K562 (cell line): ENCODE measurements at regions not wholly inside any gene's neighbourhood (a gene's known extent, or its start where the extent isn't known, plus 50 kb on each side); places are given as distances from the start of the nearest gene placed in this dataset.

Source experiments
- ATAC-seq: fragments of 200-7000 bp; cut with Tn5 transposase; 3 replicates; pipeline ENCODE4 v1.9.1; 2020; ENCODE audit warnings: moderate library complexity
- BruUV-seq: library from RNA; stranded (reverse); fragments of 400-500 nt; replicated peaks from 2 replicates; lab custom pipeline; 2021; lab: Mats Ljungman, UMichigan
- CTCF ChIA-PET: fragments of 300-600 bp; formaldehyde crosslinking; extraction: SDS; loops from one replicate; lab custom pipeline; 2021; ENCODE audit warnings: low intra/inter-chr PET ratio; lab: Yijun Ruan, JAX
- POLR2A ChIA-PET: fragments of 300-600, 350-650 bp; sonication (Branson Sonifier 250); formaldehyde crosslinking; extraction: SDS; loops from one replicate; lab custom pipeline; 2021; ENCODE audit warnings: antibody characterized with exemption, inconsistent platforms; lab: Yijun Ruan, JAX
- DNase-seq, 4 experiments: peaks; one replicate each; pipeline versions ENCODE4 v3.0.0 to v3.0.0-alpha.2; 2011 to 2018; ENCODE audit warnings: low spot score in 3 of 4, mixed read lengths in 3 of 4; ENCODE audit errors: extremely low read depth in 1 of 4
- FAIRE-seq: peaks from 2 replicates; lab custom pipeline; 2011; peaks lifted over from hg19 to GRCh38; lab: Jason Lieb, UNC
- H2AFZ ChIP-seq: 2 replicates; pipeline ENCODE4 v1.6.0; 2011; ENCODE audit warnings: low read depth, low read length, control low read depth, inconsistent platforms
- H3K27ac ChIP-seq: fragments of 200-600 bp; 3 replicates; pipeline ENCODE4 v1.8.0; 2011; ENCODE audit warnings: low read depth, mild to moderate bottlenecking, control low read depth, inconsistent platforms, low read length, moderate library complexity, mixed read lengths; ENCODE audit errors: extremely low read depth
- H3K27me3 ChIP-seq, 2 experiments: fragments of 300-600 bp in 1 of 2; 2 replicates in 1 of 2; 3 replicates in 1 of 2; pipeline versions ENCODE4 v1.6.0 to v1.8.0; 2011; ENCODE audit warnings: inconsistent platforms in 2 of 2, low read length in 2 of 2, mild to moderate bottlenecking in 1 of 2, mixed read lengths in 1 of 2, moderate library complexity in 1 of 2; ENCODE audit not compliant: control insufficient read depth in 2 of 2, insufficient read depth in 2 of 2
- H3K36me3 ChIP-seq: fragments of 300-600 bp; 3 replicates; pipeline ENCODE4 v1.8.0; 2011; ENCODE audit warnings: mild to moderate bottlenecking, low read length, inconsistent platforms; ENCODE audit not compliant: control insufficient read depth, insufficient read depth
- H3K4me1 ChIP-seq, 2 experiments: fragments of 200-600 bp in 1 of 2; replicated peaks in 1 of 2; 2 replicates in 1 of 2; 3 replicates in 1 of 2; pipeline versions ENCODE4 v1.5.1 to v1.8.0; 2011; ENCODE audit warnings: inconsistent platforms in 2 of 2, low read length in 2 of 2, mild to moderate bottlenecking in 1 of 2, mixed read lengths in 1 of 2, moderate library complexity in 1 of 2; ENCODE audit not compliant: control insufficient read depth in 2 of 2, insufficient read depth in 2 of 2
- H3K4me2 ChIP-seq: 2 replicates; pipeline ENCODE4 v1.6.1; 2011; ENCODE audit warnings: low read length, control low read depth, inconsistent platforms, mixed read lengths; ENCODE audit not compliant: insufficient read depth
- H3K4me3 ChIP-seq: fragments of 200-600 bp; sonication (generic), shearing (Covaris generic); 2 replicates; pipeline ENCODE4 v1.5.1; 2016; ENCODE audit warnings: control low read depth, inconsistent platforms
- H3K79me2 ChIP-seq: fragments of 200-600 bp; 3 replicates; pipeline ENCODE4 v1.8.0; 2011; ENCODE audit warnings: low read length, inconsistent platforms; ENCODE audit not compliant: control insufficient read depth, insufficient read depth
- H3K9ac ChIP-seq, 2 experiments: 2 replicates each; pipeline versions ENCODE4 v1.6.0 to v1.6.1; 2011; ENCODE audit warnings: low read depth in 2 of 2, low read length in 2 of 2, control low read depth in 1 of 2, inconsistent platforms in 1 of 2, mild to moderate bottlenecking in 1 of 2, mixed read lengths in 1 of 2; ENCODE audit not compliant: insufficient read depth in 1 of 2
- H3K9me1 ChIP-seq: one replicate; pipeline ENCODE4 v1.6.0; 2011; ENCODE audit warnings: inconsistent platforms, mild to moderate bottlenecking, low read length, moderate library complexity; ENCODE audit not compliant: control insufficient read depth, insufficient read depth
- H3K9me3 ChIP-seq: replicated peaks from 2 replicates; pipeline ENCODE4 v1.5.1; 2011; ENCODE audit warnings: low read depth, low read length, inconsistent platforms; ENCODE audit not compliant: control insufficient read depth, insufficient read depth
- H4K20me1 ChIP-seq: replicated peaks from 2 replicates; pipeline ENCODE4 v1.6.1; 2011; ENCODE audit warnings: low read length, inconsistent platforms, mixed read lengths; ENCODE audit not compliant: control insufficient read depth, insufficient read depth
- AFF1 ChIP-seq, 2 experiments: fragments of 450-650 bp; IDR thresholded peaks; 2 replicates each; pipeline ENCODE4 v1.6.1; 2018; ENCODE audit warnings: mild to moderate bottlenecking in 2 of 2, low read depth in 1 of 2; ENCODE audit not compliant: partially characterized antibody in 2 of 2
- CCAR2 ChIP-seq: fragments of 200-400 bp; formaldehyde crosslinking; IDR thresholded peaks from 2 replicates; pipeline ENCODE4 v1.6.1; 2017; ENCODE audit warnings: mild to moderate bottlenecking, low read depth, low read length
- COPS2 ChIP-seq: fragments of 450-650 bp; conservative IDR thresholded peaks from 2 replicates; pipeline ENCODE4 v1.6.1; 2016; ENCODE audit warnings: mild to moderate bottlenecking, moderate library complexity
- CTBP1 ChIP-seq: fragments of 450-650 bp; IDR thresholded peaks from 2 replicates; pipeline ENCODE4 v1.6.1; 2016; ENCODE audit warnings: borderline replicate concordance
- GTF2E2 ChIP-seq: fragments of 200-800 bp; sonication (Bioruptor generic); IDR thresholded peaks from 2 replicates; pipeline ENCODE4 v1.6.1; 2016; ENCODE audit warnings: missing genetic modification characterization, missing compliant biosample characterization
- LARP7 ChIP-seq: fragments of 450-650 bp; IDR thresholded peaks from 2 replicates; pipeline ENCODE4 v1.6.1; 2016
- NONO ChIP-seq, 2 experiments: fragments of 200-400 bp in 1 of 2; fragments of 450-650 bp in 1 of 2; formaldehyde crosslinking in 1 of 2; IDR thresholded peaks; 2 replicates each; pipeline ENCODE4 v1.6.1; 2017; ENCODE audit warnings: low read depth in 2 of 2, mild to moderate bottlenecking in 2 of 2, moderate library complexity in 2 of 2, low read length in 1 of 2
- PHF8 ChIP-seq: fragments of 200-600 bp; sonication (generic); IDR thresholded peaks from 2 replicates; pipeline ENCODE4 v1.6.1; 2012; ENCODE audit warnings: mixed run types, mild to moderate bottlenecking, inconsistent platforms, low read length, moderate library complexity, borderline replicate concordance
- SIN3B ChIP-seq: fragments of 450-650 bp; IDR thresholded peaks from 2 replicates; pipeline ENCODE4 v1.6.1; 2017; ENCODE audit warnings: low read depth, mild to moderate bottlenecking, moderate library complexity
- SP1 ChIP-seq: sonication (generic); formaldehyde crosslinking; IDR thresholded peaks from 2 replicates; pipeline ENCODE4 v1.8.1; 2022; ENCODE audit warnings: mild to moderate bottlenecking, missing genetic modification reagents
- ZBED1 ChIP-seq: IDR thresholded peaks from 2 replicates; pipeline ENCODE4 v1.6.1; 2014
- ZNF232 ChIP-seq: sonication (generic); formaldehyde crosslinking; IDR thresholded peaks from 2 replicates; pipeline ENCODE4 v1.8.0; 2022; ENCODE audit warnings: mild to moderate bottlenecking, missing genetic modification reagents
- ZNF274 ChIP-seq: IDR thresholded peaks from 2 replicates; pipeline ENCODE4 v1.6.1; 2011; ENCODE audit warnings: low read depth, mild to moderate bottlenecking, low read length, moderate library complexity, borderline replicate concordance
- ZNF444 ChIP-seq: fragments of 250-450 bp; sonication (Bioruptor Pico); IDR thresholded peaks from 2 replicates; pipeline ENCODE4 v1.4.0; 2020; ENCODE audit warnings: mild to moderate bottlenecking, moderate library complexity
- ZNF766 ChIP-seq: fragments of 200-800 bp; sonication (Bioruptor generic); conservative IDR thresholded peaks from 2 replicates; pipeline ENCODE4 v1.6.1; 2016; ENCODE audit warnings: missing genetic modification characterization, missing compliant biosample characterization
- WGBS: fragments of 100-300 bp; shearing (Covaris generic); methylation state at CpG from one replicate; pipeline ENCODE4 v1.1.6; 2016; ENCODE audit warnings: low coverage, mixed read lengths; ENCODE audit not compliant: insufficient coverage; ENCODE audit errors: missing lambda C conversion rate; 5-methylcytosine and 5-hydroxymethylcytosine counted together
- in situ Hi-C: fragments of 300-500 bp; cut with MboI; formaldehyde crosslinking; loops from 4 replicates; pipeline ENCODE4 v1.15.0; 2018; ENCODE audit warnings: inconsistent platforms, mixed read lengths
- intact Hi-C: fragments of 100-400 bp; cut with micrococcal nuclease; formaldehyde crosslinking; loops from 2 replicates; pipeline ENCODE4 v1.14.2; 2022
- TF ChIP-seq, protein P1 (sequence below): fragments of 250-450 bp; sonication (Bioruptor Pico); IDR thresholded peaks from 2 replicates; pipeline ENCODE4 v1.5.0; 2021; ENCODE audit warnings: mild to moderate bottlenecking, moderate library complexity

DNA sequence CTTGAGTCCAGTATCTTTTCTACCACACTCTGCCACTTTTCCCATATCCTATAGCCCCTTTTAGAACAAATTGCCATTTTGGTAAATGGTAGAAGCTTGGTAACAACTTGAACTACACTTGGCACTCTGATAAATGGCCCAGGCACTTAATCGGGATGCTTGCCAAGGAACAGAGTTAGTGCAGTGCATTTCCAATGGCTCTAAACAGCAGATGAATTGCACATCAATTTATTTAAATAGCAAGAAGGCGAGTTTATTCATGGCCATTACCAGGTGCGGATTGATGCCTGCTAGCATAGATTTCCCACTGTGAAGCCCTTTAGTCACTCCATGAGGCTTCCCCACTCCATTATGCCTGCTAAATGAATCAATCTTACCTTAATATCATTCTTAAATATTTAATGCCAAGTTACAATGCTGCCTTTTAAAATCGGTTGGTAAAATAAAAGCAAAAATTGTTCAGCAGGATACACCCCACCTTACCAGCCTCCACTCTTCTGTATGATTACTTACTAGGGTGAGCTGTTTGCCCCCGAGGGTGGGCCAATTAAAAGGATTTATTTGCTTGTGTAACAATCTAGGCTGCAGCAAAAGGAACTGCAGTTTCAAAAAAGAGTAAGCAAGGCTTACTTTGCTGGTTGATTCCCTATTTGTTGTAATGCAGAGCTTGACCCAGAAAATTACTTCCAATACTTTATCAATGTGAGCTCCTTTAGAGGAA, 136.0 kb upstream of the ARHGAP42 start:
- no peaks in the 10 kb centered on the region for H3K27me3 ChIP-seq
- DNase-seq (no peak), FAIRE-seq (no peak), ATAC-seq (no peak)
- no peaks in the 10 kb centered on the region for H3K36me3 ChIP-seq
- no peak overlapping the region for H3K9ac ChIP-seq
- no peak overlapping the region for H3K4me3 ChIP-seq
- no peak overlapping the region for H3K27ac ChIP-seq
- in situ Hi-C loops = no loop called here
- no TSS peak for BruUV-seq
- H3K4me1 ChIP-seq = no peaks in the 10 kb centered on the region
- no peaks in the 10 kb centered on the region for H3K9me3 ChIP-seq
- no peak overlapping the region for H2AFZ ChIP-seq
- intact Hi-C loops = no loop called here
- H3K9me1 ChIP-seq = no peaks in the 10 kb centered on the region
- no peaks in the 10 kb centered on the region for H3K79me2 ChIP-seq
- no peak overlapping the region for H3K4me2 ChIP-seq
- no peaks in the 10 kb centered on the region for H4K20me1 ChIP-seq
- ChIA-PET POLR2A (no interaction called here), CTCF (no interaction called here)
- TF ChIP-seq CTBP1 (no peak), ZNF232 (CRISPR knock-in tag) (no peak), AFF1 (IDR thresholded peaks at IDR 0.05; ENCODE audit: low read depth in 1 of 2, partially characterized antibody in 2 of 2) (no peak), PHF8 (no peak), CCAR2 (no peak), GTF2E2 (tag) (no peak), ZNF274 (no peak), SP1 (CRISPR knock-in tag) (no peak), NONO (IDR thresholded peaks at IDR 0.05; ENCODE audit: low read depth in 2 of 2, low read length in 1 of 2) (no peak), ZBED1 (no peak), LARP7 (no peak), SIN3B (no peak), ZNF766 (no peak), COPS2 (no peak), ZNF444 (CRISPR knock-in tag) (no peak)
- TF ChIP-seq, protein P1, sequence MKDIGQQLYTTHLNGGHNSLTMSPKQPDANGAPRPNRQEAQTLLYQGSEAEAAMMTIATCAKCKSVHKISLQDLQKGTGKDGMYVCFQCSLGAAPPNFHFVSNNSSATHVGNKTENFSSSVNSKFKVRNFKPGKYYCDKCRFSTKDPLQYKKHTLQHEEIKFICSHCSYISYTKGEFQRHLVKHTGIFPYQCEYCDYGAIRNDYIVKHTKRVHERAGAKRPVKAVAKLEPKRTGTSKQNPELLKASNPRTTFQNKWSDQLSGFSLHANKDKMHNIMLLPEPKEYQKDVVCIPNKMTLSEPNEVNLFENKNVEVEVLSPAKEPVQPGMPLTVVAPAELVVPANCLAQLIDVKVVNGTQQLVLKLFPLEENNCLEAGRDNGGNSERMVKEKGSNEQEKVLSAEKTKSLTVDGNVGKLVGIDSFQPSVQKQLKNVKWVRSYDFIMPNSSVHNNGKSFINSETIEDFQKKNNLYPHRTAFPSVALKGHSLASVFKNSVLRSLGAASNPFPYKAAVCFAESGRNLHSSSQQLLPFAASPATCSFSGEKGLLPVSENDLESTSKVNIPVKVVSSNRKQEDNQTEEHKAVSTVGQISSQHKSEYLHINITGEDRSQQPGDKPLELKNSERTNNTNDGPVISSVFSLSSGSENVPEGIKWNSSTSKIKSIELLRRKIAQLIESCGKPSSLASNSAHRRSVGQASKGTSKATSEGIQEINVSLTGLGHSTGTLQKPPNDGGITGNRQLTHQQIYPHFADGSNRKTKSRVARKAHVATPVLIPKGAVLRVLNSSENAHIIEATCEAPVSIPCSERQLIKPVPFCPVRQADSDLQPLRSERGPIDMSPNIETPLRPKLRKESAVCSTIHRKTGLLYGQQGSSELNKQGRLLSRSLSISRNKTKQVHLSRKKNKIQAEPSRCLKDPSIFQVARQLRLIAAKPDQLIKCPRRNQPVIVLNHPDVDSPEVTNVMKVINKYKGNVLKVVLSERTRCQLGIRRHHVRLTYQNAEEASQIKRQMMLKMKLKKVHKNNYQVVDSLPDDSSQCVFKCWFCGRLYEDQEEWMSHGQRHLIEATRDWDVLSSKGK (CRISPR knock-in tag) = no peak
- TF ChIP-seq, all 486 proteins: peak for 0
- WGBS = 0% methylated on average over 5 of the region's 5 CpGs
